ENCODE measurements at regions not wholly inside any gene's neighbourhood (a gene's known extent, or its start where the extent isn't known, plus 50 kb on each side); places are given as distances from the start of the nearest gene placed in this dataset.

GRCh38 chr21:23218667-23219066, 2220.5 kb downstream of the NCAM2 start:
- TF ChIP-seq, protein P1, sequence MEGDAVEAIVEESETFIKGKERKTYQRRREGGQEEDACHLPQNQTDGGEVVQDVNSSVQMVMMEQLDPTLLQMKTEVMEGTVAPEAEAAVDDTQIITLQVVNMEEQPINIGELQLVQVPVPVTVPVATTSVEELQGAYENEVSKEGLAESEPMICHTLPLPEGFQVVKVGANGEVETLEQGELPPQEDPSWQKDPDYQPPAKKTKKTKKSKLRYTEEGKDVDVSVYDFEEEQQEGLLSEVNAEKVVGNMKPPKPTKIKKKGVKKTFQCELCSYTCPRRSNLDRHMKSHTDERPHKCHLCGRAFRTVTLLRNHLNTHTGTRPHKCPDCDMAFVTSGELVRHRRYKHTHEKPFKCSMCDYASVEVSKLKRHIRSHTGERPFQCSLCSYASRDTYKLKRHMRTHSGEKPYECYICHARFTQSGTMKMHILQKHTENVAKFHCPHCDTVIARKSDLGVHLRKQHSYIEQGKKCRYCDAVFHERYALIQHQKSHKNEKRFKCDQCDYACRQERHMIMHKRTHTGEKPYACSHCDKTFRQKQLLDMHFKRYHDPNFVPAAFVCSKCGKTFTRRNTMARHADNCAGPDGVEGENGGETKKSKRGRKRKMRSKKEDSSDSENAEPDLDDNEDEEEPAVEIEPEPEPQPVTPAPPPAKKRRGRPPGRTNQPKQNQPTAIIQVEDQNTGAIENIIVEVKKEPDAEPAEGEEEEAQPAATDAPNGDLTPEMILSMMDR (IDR thresholded peaks at IDR 0.05): no peak
- TF ChIP-seq EZH2 (IDR thresholded peaks at IDR 0.05; ENCODE audit: borderline replicate concordance, insufficient read depth, low read depth, low read length, poor library complexity, severe bottlenecking): no peak

All from B cell (primary cell).